BJ (cell line): ENCODE measurements at regions not wholly inside any gene's neighbourhood (a gene's known extent, or its start where the extent isn't known, plus 50 kb on each side); places are given as distances from the start of the nearest gene placed in this dataset.

ENCODE experiments used
- CTCF ChIA-PET: fragments of 350-600 bp; formaldehyde crosslinking; extraction: SDS; loops from one replicate; lab custom pipeline; 2021; ENCODE audit warnings: antibody characterized with exemption, inconsistent platforms; lab: Yijun Ruan, JAX
- POLR2A ChIA-PET: fragments of 300-600 bp; sonication (Branson Sonifier 250); formaldehyde crosslinking; extraction: SDS; loops from one replicate; lab custom pipeline; 2021; ENCODE audit warnings: antibody characterized with exemption; lab: Charles Lee
- DNase-seq: peaks from one replicate; pipeline ENCODE4 v3.0.0-alpha.2; 2011; ENCODE audit warnings: low read depth
- H3K27me3 ChIP-seq: 2 replicates; pipeline ENCODE4 v1.6.0; 2011; ENCODE audit warnings: low read length; ENCODE audit not compliant: control insufficient read depth, insufficient read depth
- H3K36me3 ChIP-seq: 2 replicates; pipeline ENCODE4 v1.5.1; 2011; ENCODE audit warnings: low read length; ENCODE audit not compliant: control insufficient read depth, insufficient read depth
- H3K4me3 ChIP-seq: 2 replicates; pipeline ENCODE4 v1.5.1; 2011; ENCODE audit warnings: low read depth, mild to moderate bottlenecking, control low read depth, low read length
- TF ChIP-seq, protein P1 (sequence below): IDR thresholded peaks from 2 replicates; pipeline ENCODE4 v1.5.1; 2011; ENCODE audit warnings: low read depth, mild to moderate bottlenecking, control low read depth, inconsistent platforms, low read length, moderate library complexity; ENCODE audit not compliant: insufficient read depth

DNA sequence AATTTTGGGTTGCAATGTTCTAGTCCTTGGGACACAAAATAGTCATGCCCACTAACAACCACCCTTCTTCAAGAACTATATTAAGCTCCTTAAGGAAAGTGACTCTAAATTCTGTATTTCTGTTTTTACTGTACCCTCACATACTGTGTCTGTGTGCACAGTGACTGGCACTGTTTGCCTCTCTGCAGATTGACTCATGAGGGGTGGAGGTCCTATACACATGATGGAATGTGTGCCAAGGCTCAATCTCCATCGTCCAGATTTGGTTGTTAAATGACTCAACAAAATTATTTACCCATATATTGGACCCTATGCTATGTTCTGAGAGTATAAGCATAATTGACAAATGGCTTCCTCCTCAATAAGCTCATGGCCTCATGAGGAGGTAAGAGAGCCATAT is 126.6 kb upstream of the CWC22 start:
- no peaks in the 10 kb centered on the region for H3K36me3 ChIP-seq
- POLR2A ChIA-PET = no interaction called here
- TF ChIP-seq, protein P1, sequence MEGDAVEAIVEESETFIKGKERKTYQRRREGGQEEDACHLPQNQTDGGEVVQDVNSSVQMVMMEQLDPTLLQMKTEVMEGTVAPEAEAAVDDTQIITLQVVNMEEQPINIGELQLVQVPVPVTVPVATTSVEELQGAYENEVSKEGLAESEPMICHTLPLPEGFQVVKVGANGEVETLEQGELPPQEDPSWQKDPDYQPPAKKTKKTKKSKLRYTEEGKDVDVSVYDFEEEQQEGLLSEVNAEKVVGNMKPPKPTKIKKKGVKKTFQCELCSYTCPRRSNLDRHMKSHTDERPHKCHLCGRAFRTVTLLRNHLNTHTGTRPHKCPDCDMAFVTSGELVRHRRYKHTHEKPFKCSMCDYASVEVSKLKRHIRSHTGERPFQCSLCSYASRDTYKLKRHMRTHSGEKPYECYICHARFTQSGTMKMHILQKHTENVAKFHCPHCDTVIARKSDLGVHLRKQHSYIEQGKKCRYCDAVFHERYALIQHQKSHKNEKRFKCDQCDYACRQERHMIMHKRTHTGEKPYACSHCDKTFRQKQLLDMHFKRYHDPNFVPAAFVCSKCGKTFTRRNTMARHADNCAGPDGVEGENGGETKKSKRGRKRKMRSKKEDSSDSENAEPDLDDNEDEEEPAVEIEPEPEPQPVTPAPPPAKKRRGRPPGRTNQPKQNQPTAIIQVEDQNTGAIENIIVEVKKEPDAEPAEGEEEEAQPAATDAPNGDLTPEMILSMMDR = no peak
- H3K27me3 ChIP-seq = no peaks in the 10 kb centered on the region
- CTCF ChIA-PET = interaction anchor here (1.3 to 1.5 kb wide), 3 partner anchors 8 to 12 kb away, joined by 3 to 6 read pairs (median 3); no protein-coding TSS in a partner anchor
- H3K4me3 ChIP-seq = no peak overlapping the region
- DNase-seq = no peak

DNA sequence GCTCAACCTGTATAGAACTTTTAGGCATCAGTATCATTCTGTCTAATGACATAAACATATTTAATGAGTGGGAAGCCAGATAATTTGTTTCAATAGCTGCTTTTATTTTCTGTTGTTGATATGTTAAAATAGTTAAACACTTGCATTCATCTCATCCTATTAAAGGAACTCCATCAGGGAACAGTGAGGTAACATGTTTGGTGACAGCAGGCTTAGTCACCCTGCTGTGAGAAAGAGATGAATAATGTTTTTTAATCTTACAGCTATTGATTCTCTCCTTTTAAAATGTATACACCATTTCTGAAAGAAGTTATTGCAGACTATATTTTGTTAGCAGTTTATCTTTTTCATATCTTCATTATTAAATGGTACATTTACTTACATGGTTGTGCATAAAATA is 123.3 kb upstream of the CWC22 start:
- no peak for DNase-seq
- TF ChIP-seq, protein P1 = no peak
- POLR2A ChIA-PET = no interaction called here
- CTCF ChIA-PET = no interaction called here
- Histone ChIP-seq H3K4me3 (no peak overlapping the region), H3K36me3 (no peaks in the 10 kb centered on the region), H3K27me3 (no peaks in the 10 kb centered on the region)

- DNase-seq = no peak
- H3K36me3 ChIP-seq = no peaks in the 10 kb centered on the region
- POLR2A ChIA-PET = no interaction called here
- no peaks in the 10 kb centered on the region for H3K27me3 ChIP-seq
- CTCF ChIA-PET = interaction anchor here (0.6 to 0.9 kb wide), 2 partner anchors 855 to 888 kb away, joined by 3 read pairs; no protein-coding TSS in a partner anchor
- H3K4me3 ChIP-seq = no peak overlapping the region
- TF ChIP-seq, protein P1 = no peak
Observed at GRCh38 chr2:180128861-180129260, 121.8 kb upstream of the CWC22 start.

DNA sequence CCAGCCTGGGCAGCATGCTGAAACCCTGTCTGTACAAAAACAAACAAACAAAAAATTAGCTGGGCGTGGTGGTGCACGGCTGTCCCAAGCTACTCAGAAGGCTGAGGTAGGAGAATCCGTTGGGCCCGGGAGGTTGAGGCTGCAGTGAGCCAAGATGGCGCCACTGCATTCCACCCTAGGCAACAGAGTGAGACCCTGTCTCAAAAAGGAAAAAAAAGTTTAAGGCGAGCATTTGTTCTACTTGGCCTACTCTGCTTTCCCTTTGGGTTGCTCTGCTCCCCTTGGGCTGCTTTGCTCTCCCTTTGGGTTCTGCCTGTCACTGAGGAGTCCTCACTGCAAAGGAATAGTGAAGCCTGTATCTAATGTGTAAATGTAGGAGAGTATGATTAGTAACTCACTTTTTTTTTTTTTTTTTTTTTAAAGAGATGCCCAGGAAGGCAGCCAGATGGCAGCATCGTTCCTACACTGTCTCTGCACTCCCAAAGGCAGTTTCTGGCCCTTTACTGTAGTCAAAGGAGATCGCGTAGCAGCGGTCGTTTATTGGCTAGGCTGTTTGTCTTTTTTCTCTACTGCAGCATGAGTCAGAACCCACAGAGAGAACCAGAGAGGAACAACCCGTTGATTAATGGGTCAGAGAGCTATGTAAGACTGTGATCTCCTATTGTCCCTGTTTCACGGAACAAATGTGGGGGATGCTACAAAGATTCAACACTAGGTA is 118.3 kb upstream of the CWC22 start:
- ChIA-PET CTCF (interaction anchor here (0.6 to 4.3 kb wide), 25 partner anchors 9 to 1617 kb away, joined by 3 to 23 read pairs (median 3); partner anchors contain the start of gene UBE2E3), POLR2A (no interaction called here)
- Histone ChIP-seq H3K4me3 (no peak overlapping the region), H3K36me3 (no peaks in the 10 kb centered on the region), H3K27me3 (no peaks in the 10 kb centered on the region)
- peak; percentile 82 for DNase-seq
- TF ChIP-seq, protein P1 = peak; percentile 77

DNA sequence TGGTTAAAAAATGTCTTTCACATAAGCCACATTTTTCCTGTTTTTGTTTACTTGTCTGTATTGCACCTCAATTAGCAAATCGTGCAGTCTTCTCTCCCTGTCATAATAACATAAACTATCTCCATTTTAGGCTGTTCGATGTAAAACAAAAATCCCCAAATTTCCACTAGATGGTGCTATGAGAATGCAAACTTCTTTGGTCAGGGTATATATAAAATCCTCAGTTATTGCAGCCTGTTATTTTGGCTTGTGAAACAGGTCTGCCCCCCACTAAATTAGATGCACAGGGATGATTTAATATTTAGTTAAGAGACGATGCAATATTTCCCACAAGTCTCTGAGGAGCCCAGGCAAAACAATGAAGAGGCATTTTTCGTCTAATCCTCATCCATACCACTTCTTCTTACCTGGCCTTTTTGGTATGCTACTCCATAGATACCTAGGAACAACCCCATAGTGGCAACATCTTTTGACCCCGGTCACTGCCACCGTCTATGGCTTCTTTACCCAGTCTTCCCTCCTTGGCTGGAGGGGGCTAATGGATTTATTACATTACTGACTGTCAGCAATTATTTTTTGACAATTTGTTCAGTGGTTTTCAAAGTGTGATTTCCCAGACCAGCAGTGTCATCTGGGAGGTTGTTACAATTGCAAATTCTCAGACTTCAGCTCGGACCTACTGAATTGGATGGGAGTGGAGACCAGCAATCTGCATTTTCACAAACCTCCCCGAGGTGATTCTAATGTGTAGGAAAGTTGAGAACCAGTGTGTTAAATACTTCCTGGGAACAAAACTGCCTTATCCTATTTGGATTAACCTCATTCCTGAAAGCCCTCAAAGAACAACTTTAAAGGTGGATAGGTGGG is 117.4 kb upstream of the CWC22 start:
- POLR2A ChIA-PET = no interaction called here
- no peaks in the 10 kb centered on the region for H3K27me3 ChIP-seq
- DNase-seq = no peak
- no peak overlapping the region for H3K4me3 ChIP-seq
- TF ChIP-seq, protein P1 = peak; percentile 56
- CTCF ChIA-PET = interaction anchor here (0.6 to 4.3 kb wide), 34 partner anchors 10 to 1824 kb away, joined by 3 to 25 read pairs (median 4); partner anchors contain the start of gene UBE2E3
- no peaks in the 10 kb centered on the region for H3K36me3 ChIP-seq
